OCI-LY7 (cell line): ENCODE measurements at regions not wholly inside any gene's neighbourhood (a gene's known extent, or its start where the extent isn't known, plus 50 kb on each side); places are given as distances from the start of the nearest gene placed in this dataset.

ENCODE experiments used
- BruUV-seq: library from RNA; stranded (reverse); fragments of 400-500 nt; replicated peaks from 2 replicates; lab custom pipeline; 2021; lab: Mats Ljungman, UMichigan
- CTCF ChIA-PET: fragments of 300-600 bp; sonication (Branson Sonifier 250); formaldehyde crosslinking; loops from one replicate; lab custom pipeline; 2022; ENCODE audit warnings: antibody characterized with exemption; ENCODE audit not compliant: unreplicated experiment; lab: Charles Lee
- POLR2A ChIA-PET: fragments of 300-600 bp; sonication (Branson Sonifier 250); formaldehyde crosslinking; loops from one replicate; lab custom pipeline; 2022; ENCODE audit warnings: antibody characterized with exemption; lab: Charles Lee
- DNase-seq: peaks from one replicate; pipeline ENCODE4 v3.0.0-alpha.2; 2015; ENCODE audit warnings: low spot score
- H2AFZ ChIP-seq: fragments of 200-600 bp; sonication (generic), shearing (Covaris generic); 2 replicates; pipeline ENCODE4 v1.6.1; 2014; ENCODE audit warnings: mild to moderate bottlenecking, antibody characterized with exemption, low read length, moderate library complexity
- H3K27ac ChIP-seq: fragments of 200-600 bp; sonication (generic); 2 replicates; pipeline ENCODE4 v1.5.1; 2014; ENCODE audit warnings: mixed run types, low read depth, mild to moderate bottlenecking, moderate library complexity, low read length, inconsistent platforms; ENCODE audit not compliant: poor library complexity, severe bottlenecking
- H3K36me3 ChIP-seq: fragments of 200-600 bp; sonication (generic); 2 replicates; pipeline ENCODE4 v1.6.1; 2014; ENCODE audit warnings: mild to moderate bottlenecking, antibody characterized with exemption, low read length, moderate library complexity, mixed read lengths; ENCODE audit not compliant: insufficient read depth
- H3K4me1 ChIP-seq: fragments of 200-600 bp; sonication (generic); 2 replicates; pipeline ENCODE4 v1.5.1; 2014; ENCODE audit warnings: mild to moderate bottlenecking, low read length; ENCODE audit not compliant: insufficient read depth, poor library complexity, severe bottlenecking
- H3K4me2 ChIP-seq: fragments of 200-600 bp; sonication (generic); 2 replicates; pipeline ENCODE4 v1.6.1; 2014; ENCODE audit warnings: mild to moderate bottlenecking, low read length
- H3K4me3 ChIP-seq: fragments of 200-600 bp; sonication (generic); 2 replicates; pipeline ENCODE4 v1.5.1; 2014; ENCODE audit warnings: mild to moderate bottlenecking, low read depth, low read length; ENCODE audit not compliant: poor library complexity, severe bottlenecking
- H3K79me2 ChIP-seq: fragments of 200-600 bp; sonication (generic); 2 replicates; pipeline ENCODE4 v1.6.1; 2016; ENCODE audit warnings: low read depth, mild to moderate bottlenecking, low read length, moderate library complexity, mixed read lengths; ENCODE audit not compliant: insufficient read depth
- H3K9me2 ChIP-seq: fragments of 200-600 bp; sonication (generic); 2 replicates; pipeline ENCODE4 v1.6.1; 2016; ENCODE audit warnings: mild to moderate bottlenecking, low read length, mixed read lengths; ENCODE audit not compliant: insufficient read depth
- H3K9me3 ChIP-seq: fragments of 200-600 bp; sonication (generic); 2 replicates; pipeline ENCODE4 v1.6.1; 2014; ENCODE audit warnings: mild to moderate bottlenecking, mixed run types, low read length, mixed read lengths
- H4K20me1 ChIP-seq: fragments of 200-600 bp; sonication (generic); 2 replicates; pipeline ENCODE4 v1.6.1; 2014; ENCODE audit warnings: mild to moderate bottlenecking, antibody characterized with exemption, low read length, moderate library complexity, mixed read lengths; ENCODE audit not compliant: insufficient read depth
- EZH2phosphoT487 ChIP-seq: fragments of 200-600 bp; sonication (generic); IDR thresholded peaks from 2 replicates; pipeline ENCODE4 v1.6.1; 2018; ENCODE audit warnings: low read depth, borderline replicate concordance, mild to moderate bottlenecking, mixed run types, antibody characterized with exemption, low read length, moderate library complexity, mixed read lengths
- intact Hi-C: fragments of 100-400 bp; cut with micrococcal nuclease; formaldehyde crosslinking; loops from one replicate; pipeline ENCODE4 v1.10.0; 2022; ENCODE audit not compliant: unreplicated experiment
- TF ChIP-seq, protein P1 (sequence below): fragments of 200-600 bp; sonication (generic); conservative IDR thresholded peaks from 2 replicates; pipeline ENCODE4 v1.5.1; 2014; ENCODE audit warnings: mild to moderate bottlenecking, antibody characterized with exemption, low read length, moderate library complexity, mixed read lengths

- Histone ChIP-seq H3K4me1 (no peaks in the 10 kb centered on the region), H3K4me2 (no peak overlapping the region), H2AFZ (no peak overlapping the region), H3K79me2 (no peaks in the 10 kb centered on the region), H3K9me2 (no peaks in the 10 kb centered on the region), H3K36me3 (no peaks in the 10 kb centered on the region), H3K9me3 (no peaks in the 10 kb centered on the region), H4K20me1 (no peaks in the 10 kb centered on the region), H3K4me3 (no peak overlapping the region), H3K27ac (no peak overlapping the region)
- DNase-seq, result no peak
- TF ChIP-seq, protein P1, sequence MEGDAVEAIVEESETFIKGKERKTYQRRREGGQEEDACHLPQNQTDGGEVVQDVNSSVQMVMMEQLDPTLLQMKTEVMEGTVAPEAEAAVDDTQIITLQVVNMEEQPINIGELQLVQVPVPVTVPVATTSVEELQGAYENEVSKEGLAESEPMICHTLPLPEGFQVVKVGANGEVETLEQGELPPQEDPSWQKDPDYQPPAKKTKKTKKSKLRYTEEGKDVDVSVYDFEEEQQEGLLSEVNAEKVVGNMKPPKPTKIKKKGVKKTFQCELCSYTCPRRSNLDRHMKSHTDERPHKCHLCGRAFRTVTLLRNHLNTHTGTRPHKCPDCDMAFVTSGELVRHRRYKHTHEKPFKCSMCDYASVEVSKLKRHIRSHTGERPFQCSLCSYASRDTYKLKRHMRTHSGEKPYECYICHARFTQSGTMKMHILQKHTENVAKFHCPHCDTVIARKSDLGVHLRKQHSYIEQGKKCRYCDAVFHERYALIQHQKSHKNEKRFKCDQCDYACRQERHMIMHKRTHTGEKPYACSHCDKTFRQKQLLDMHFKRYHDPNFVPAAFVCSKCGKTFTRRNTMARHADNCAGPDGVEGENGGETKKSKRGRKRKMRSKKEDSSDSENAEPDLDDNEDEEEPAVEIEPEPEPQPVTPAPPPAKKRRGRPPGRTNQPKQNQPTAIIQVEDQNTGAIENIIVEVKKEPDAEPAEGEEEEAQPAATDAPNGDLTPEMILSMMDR, result no peak
- no peak for TF ChIP-seq EZH2phosphoT487
- ChIA-PET CTCF (no interaction called here), POLR2A (no interaction called here)
- no TSS peak for BruUV-seq
- intact Hi-C loops, result no loop called here
Observed at GRCh38 chr6:40685862-40686261, 98.7 kb upstream of the LRFN2 start.

DNA sequence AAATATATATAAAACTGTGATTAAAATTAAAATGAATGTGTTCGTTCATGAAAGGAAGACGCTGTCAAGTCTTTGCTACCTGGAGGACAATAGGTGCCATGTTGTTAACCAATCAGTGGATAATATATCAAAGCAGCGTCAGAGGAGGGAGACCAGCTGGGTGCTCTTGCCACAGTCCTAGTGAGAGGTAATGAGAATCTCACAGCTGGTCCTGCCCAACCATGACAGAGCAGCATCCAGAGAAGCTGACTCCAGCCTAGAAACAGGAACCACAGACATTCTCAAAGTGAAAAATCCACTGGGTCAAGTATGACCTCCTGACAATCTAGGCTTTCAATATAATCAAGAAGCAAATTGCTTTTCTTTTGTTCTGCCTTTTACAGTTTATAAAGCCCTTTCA, 94.5 kb upstream of the LRFN2 start:
- Histone ChIP-seq H2AFZ (no peak overlapping the region), H3K4me3 (no peak overlapping the region), H3K36me3 (no peaks in the 10 kb centered on the region), H3K4me2 (no peak overlapping the region), H3K4me1 (no peaks in the 10 kb centered on the region), H3K9me2 (no peaks in the 10 kb centered on the region), H3K9me3 (no peaks in the 10 kb centered on the region), H3K27ac (no peak overlapping the region), H3K79me2 (no peaks in the 10 kb centered on the region), H4K20me1 (no peaks in the 10 kb centered on the region)
- no TSS peak for BruUV-seq
- CTCF ChIA-PET, result no interaction called here
- no peak for TF ChIP-seq EZH2phosphoT487
- TF ChIP-seq, protein P1, result no peak
- DNase-seq, result no peak
- POLR2A ChIA-PET, result no interaction called here
- intact Hi-C loops, result no loop called here

GRCh38 chr6:40678941-40679340, 91.8 kb upstream of the LRFN2 start:
- Histone ChIP-seq H3K4me1 (no peaks in the 10 kb centered on the region), H3K9me3 (no peaks in the 10 kb centered on the region), H3K36me3 (no peaks in the 10 kb centered on the region), H2AFZ (no peak overlapping the region), H3K79me2 (no peaks in the 10 kb centered on the region), H3K4me2 (no peak overlapping the region), H3K4me3 (no peak overlapping the region), H4K20me1 (no peaks in the 10 kb centered on the region), H3K9me2 (no peaks in the 10 kb centered on the region), H3K27ac (no peak overlapping the region)
- no peak for TF ChIP-seq EZH2phosphoT487
- TF ChIP-seq, protein P1, result no peak
- no peak for DNase-seq
- intact Hi-C loops, result no loop called here
- ChIA-PET CTCF (no interaction called here), POLR2A (no interaction called here)
- BruUV-seq, result no TSS peak
